ENCODE measurements at regions not wholly inside any gene's neighbourhood (a gene's known extent, or its start where the extent isn't known, plus 50 kb on each side); places are given as distances from the start of the nearest gene placed in this dataset.

- TF ChIP-seq, protein P1, sequence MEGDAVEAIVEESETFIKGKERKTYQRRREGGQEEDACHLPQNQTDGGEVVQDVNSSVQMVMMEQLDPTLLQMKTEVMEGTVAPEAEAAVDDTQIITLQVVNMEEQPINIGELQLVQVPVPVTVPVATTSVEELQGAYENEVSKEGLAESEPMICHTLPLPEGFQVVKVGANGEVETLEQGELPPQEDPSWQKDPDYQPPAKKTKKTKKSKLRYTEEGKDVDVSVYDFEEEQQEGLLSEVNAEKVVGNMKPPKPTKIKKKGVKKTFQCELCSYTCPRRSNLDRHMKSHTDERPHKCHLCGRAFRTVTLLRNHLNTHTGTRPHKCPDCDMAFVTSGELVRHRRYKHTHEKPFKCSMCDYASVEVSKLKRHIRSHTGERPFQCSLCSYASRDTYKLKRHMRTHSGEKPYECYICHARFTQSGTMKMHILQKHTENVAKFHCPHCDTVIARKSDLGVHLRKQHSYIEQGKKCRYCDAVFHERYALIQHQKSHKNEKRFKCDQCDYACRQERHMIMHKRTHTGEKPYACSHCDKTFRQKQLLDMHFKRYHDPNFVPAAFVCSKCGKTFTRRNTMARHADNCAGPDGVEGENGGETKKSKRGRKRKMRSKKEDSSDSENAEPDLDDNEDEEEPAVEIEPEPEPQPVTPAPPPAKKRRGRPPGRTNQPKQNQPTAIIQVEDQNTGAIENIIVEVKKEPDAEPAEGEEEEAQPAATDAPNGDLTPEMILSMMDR (conservative IDR thresholded peaks at IDR 0.05; ENCODE audit: control insufficient read depth, insufficient read depth, low read depth, low read length) = no peak
- H3K4me3 ChIP-seq (ENCODE audit: control insufficient read depth, low read depth, low read length) = no peak overlapping the region
- no peak for DNase-seq (ENCODE audit: low read depth)
Measured at GRCh38 chr2:4265936-4266335, 562.6 kb downstream of the DCDC2C start.

DNA sequence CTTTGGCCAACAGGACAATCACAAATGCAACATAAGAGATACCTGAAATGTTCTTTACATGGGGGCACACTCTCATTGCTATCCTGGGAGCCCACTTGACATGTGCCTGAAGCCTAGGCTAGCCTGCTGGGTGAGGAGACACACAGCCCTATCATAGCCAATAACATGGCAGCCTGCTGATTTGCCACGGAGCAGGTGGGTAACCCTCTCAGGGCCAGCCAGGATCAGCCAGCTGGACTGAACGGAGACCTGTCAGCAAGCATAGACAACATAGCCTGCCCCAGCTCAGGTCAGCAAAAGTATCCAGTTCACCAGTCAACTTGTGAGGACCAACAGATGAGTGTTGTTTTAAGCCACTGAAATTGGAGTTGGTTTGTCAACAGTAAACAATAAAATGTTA is 566.5 kb downstream of the DCDC2C start:
- DNase-seq (ENCODE audit: low read depth) = no peak
- TF ChIP-seq, protein P1 (conservative IDR thresholded peaks at IDR 0.05; ENCODE audit: control insufficient read depth, insufficient read depth, low read depth, low read length) = no peak
- H3K4me3 ChIP-seq (ENCODE audit: control insufficient read depth, low read depth, low read length) = no peak overlapping the region

GRCh38 chr2:4272261-4272858 is 569.0 kb downstream of the DCDC2C start:
- DNase-seq (ENCODE audit: low read depth) = no peak
- no peak overlapping the region for H3K4me3 ChIP-seq (ENCODE audit: control insufficient read depth, low read depth, low read length)
- TF ChIP-seq, protein P1 (conservative IDR thresholded peaks at IDR 0.05; ENCODE audit: control insufficient read depth, insufficient read depth, low read depth, low read length) = no peak

- no peak for DNase-seq (ENCODE audit: low read depth)
- TF ChIP-seq, protein P1 (conservative IDR thresholded peaks at IDR 0.05; ENCODE audit: control insufficient read depth, insufficient read depth, low read depth, low read length) = no peak
- H3K4me3 ChIP-seq (ENCODE audit: control insufficient read depth, low read depth, low read length) = no peak overlapping the region
Measured at GRCh38 chr2:4278392-4278791, 575.0 kb downstream of the DCDC2C start.

DNA sequence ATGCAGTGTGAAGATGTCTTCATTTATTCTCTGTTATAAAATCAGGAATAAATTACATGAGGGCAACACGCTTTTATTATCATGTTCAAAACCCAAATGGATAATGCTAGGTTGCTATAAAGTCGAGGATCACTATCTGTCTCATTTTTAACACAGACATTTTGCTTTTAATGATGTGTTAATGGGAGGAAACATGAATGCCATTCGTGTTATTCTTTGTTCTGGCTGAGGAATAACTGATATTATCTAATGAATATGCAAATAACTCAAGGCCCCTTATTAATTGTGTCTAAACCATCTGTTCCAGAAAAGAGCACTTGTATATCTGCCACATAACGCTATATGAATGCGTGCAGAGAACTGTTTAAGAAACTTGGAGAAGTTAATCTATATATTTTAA is 576.1 kb downstream of the DCDC2C start:
- TF ChIP-seq, protein P1 (conservative IDR thresholded peaks at IDR 0.05; ENCODE audit: control insufficient read depth, insufficient read depth, low read depth, low read length) = no peak
- no peak for DNase-seq (ENCODE audit: low read depth)
- no peak overlapping the region for H3K4me3 ChIP-seq (ENCODE audit: control insufficient read depth, low read depth, low read length)

DNA sequence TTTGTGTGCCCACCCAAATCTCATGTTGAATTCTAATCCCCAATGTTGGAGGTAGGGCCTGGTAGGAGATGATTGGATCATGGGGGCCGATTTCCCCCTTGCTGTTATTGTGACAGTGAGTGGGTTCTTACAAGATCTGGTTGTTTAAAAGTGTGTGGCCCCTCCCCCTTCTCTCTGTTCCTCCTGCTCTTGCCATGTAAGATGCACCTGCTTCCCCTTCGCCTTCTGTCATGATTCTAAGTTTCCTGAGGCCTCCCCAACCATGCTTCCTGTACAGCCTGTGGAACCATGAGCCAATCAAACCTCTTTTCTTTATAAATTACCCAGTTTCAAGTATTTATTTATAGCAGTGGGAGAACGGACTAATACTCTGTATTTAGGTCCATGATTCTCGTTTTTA is 588.1 kb downstream of the DCDC2C start:
- H3K4me3 ChIP-seq (ENCODE audit: control insufficient read depth, low read depth, low read length) = no peak overlapping the region
- no peak for DNase-seq (ENCODE audit: low read depth)
- TF ChIP-seq, protein P1 (conservative IDR thresholded peaks at IDR 0.05; ENCODE audit: control insufficient read depth, insufficient read depth, low read depth, low read length) = no peak

- TF ChIP-seq, protein P1 (conservative IDR thresholded peaks at IDR 0.05; ENCODE audit: control insufficient read depth, insufficient read depth, low read depth, low read length) = no peak
- no peak for DNase-seq (ENCODE audit: low read depth)
- H3K4me3 ChIP-seq (ENCODE audit: control insufficient read depth, low read depth, low read length) = no peak overlapping the region
Measured at GRCh38 chr2:4295680-4296079, 592.3 kb downstream of the DCDC2C start.
